ENCODE measurements at regions not wholly inside any gene's neighbourhood (a gene's known extent, or its start where the extent isn't known, plus 50 kb on each side); places are given as distances from the start of the nearest gene placed in this dataset.
"Not testable (repeated sequence)": the region's sequence is repeated elsewhere in the genome, so short reads cannot be mapped to it uniquely, and the experiment has no call there.

DNA sequence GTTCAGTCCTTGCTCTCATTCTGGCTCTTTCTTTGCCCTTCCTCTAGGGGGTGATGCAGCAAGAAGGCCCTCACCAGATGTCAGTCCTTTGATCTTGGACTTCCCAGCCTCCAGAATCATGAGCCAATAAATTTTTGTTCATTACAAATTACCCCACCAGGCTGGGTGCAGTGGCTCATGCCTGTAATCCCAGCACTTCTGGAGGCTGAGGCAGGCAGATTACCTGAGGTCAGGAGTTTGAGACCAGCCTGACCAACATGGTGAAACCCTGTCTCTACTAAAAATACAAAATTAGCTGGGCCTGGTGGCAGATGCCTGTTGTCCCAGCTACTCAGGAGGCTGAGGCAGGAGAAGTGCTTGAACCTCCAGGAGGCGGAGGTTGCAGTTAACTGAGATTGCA, 106.3 kb upstream of the TRPM1 start:
- not testable (repeated sequence) for H3F3A ChIP-seq (ENCODE audit: insufficient read depth, low read length); H3K9me2 ChIP-seq (ENCODE audit: low read depth, low read length); H3K36me3 ChIP-seq (ENCODE audit: insufficient read depth, low read length); H3K9ac ChIP-seq (ENCODE audit: low read length); H3K4me3 ChIP-seq (ENCODE audit: low read depth, low read length, poor library complexity, severe bottlenecking); H3K79me2 ChIP-seq (ENCODE audit: insufficient read depth, low read length); H3K4me2 ChIP-seq (ENCODE audit: low read length); H3K27ac ChIP-seq (ENCODE audit: low read depth, low read length, poor library complexity, severe bottlenecking); H2AFZ ChIP-seq (ENCODE audit: low read length); H4K20me1 ChIP-seq (ENCODE audit: insufficient read depth, low read length); H3K27me3 ChIP-seq (ENCODE audit: insufficient read depth, low read length); H3K9me3 ChIP-seq (ENCODE audit: low read length)
- H3K4me1 ChIP-seq (ENCODE audit: insufficient read depth, low read length, severe bottlenecking), result peaks cover 29% of the 10 kb centered on the region
- TF ChIP-seq, protein P1, sequence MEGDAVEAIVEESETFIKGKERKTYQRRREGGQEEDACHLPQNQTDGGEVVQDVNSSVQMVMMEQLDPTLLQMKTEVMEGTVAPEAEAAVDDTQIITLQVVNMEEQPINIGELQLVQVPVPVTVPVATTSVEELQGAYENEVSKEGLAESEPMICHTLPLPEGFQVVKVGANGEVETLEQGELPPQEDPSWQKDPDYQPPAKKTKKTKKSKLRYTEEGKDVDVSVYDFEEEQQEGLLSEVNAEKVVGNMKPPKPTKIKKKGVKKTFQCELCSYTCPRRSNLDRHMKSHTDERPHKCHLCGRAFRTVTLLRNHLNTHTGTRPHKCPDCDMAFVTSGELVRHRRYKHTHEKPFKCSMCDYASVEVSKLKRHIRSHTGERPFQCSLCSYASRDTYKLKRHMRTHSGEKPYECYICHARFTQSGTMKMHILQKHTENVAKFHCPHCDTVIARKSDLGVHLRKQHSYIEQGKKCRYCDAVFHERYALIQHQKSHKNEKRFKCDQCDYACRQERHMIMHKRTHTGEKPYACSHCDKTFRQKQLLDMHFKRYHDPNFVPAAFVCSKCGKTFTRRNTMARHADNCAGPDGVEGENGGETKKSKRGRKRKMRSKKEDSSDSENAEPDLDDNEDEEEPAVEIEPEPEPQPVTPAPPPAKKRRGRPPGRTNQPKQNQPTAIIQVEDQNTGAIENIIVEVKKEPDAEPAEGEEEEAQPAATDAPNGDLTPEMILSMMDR (IDR thresholded peaks at IDR 0.05; ENCODE audit: low read length), result peak; percentile 26; the same call in 1 of the 2 replicates

DNA sequence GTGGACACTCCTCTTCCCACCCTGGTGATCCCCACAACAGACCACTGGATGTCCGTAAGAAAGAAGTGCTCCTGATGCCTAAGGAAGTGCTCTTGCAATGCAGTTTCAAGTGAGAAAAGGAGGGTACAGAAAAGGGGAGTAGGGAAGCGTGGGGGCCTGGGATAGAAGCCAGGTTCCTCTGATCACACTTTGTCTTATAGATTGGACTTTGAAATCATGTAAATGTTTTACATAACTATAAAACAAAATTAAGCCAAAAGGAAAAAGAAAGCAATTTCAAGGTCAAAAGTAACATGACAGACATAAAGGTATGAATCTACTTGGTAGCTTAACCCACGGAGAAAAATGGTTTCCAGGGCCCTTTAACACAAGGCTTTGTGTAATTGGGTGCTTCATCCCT, 107.3 kb upstream of the TRPM1 start:
- Histone ChIP-seq H3K27ac (ENCODE audit: low read depth, low read length, poor library complexity, severe bottlenecking) (peak overlapping the region; percentile 7), H3K36me3 (ENCODE audit: insufficient read depth, low read length) (peaks cover 9% of the 10 kb centered on the region; the same call in 1 of the 2 replicates), H3K9me2 (ENCODE audit: low read depth, low read length) (no peaks in the 10 kb centered on the region), H3K9me3 (ENCODE audit: low read length) (peaks cover 6% of the 10 kb centered on the region), H3K4me3 (ENCODE audit: low read depth, low read length, poor library complexity, severe bottlenecking) (no peak overlapping the region), H4K20me1 (ENCODE audit: insufficient read depth, low read length) (no peaks in the 10 kb centered on the region), H3K4me2 (ENCODE audit: low read length) (no peak overlapping the region), H3K79me2 (ENCODE audit: insufficient read depth, low read length) (no peaks in the 10 kb centered on the region), H3K4me1 (ENCODE audit: insufficient read depth, low read length, severe bottlenecking) (peaks cover 19% of the 10 kb centered on the region), H2AFZ (ENCODE audit: low read length) (no peak overlapping the region), H3K27me3 (ENCODE audit: insufficient read depth, low read length) (no peaks in the 10 kb centered on the region), H3K9ac (ENCODE audit: low read length) (no peak overlapping the region), H3F3A (ENCODE audit: insufficient read depth, low read length) (no peaks in the 10 kb centered on the region)
- TF ChIP-seq, protein P1 (IDR thresholded peaks at IDR 0.05; ENCODE audit: low read length), result no peak
- no peak for TF ChIP-seq EZH2 (IDR thresholded peaks at IDR 0.05; ENCODE audit: borderline replicate concordance, low read length)

DNA sequence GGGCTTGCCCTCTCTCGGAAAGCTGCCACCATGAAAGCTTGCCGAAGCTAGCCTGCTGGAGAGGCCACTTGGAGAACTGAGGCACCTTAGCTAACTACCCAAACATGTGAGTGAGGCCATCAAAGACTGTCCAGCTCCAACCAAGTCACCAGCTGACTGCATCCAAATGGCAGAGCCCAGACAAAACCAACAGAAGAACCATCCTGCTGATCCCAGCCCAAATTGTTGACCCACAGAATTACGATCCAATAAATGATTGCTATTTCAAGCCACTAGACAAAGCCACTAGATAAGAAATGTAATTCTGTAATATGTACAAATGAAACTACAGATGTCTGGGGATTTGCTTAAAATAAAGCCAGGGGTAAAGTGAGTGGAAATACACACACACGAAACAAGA, 109.8 kb upstream of the TRPM1 start:
- Histone ChIP-seq H3K9me3 (ENCODE audit: low read length) (peaks cover 6% of the 10 kb centered on the region), H3K4me1 (ENCODE audit: insufficient read depth, low read length, severe bottlenecking) (peaks cover 17% of the 10 kb centered on the region), H3K36me3 (ENCODE audit: insufficient read depth, low read length) (peaks cover 9% of the 10 kb centered on the region; the same call in 1 of the 2 replicates), H3K79me2 (ENCODE audit: insufficient read depth, low read length) (no peaks in the 10 kb centered on the region), H3K9me2 (ENCODE audit: low read depth, low read length) (no peaks in the 10 kb centered on the region), H2AFZ (ENCODE audit: low read length) (no peak overlapping the region), H4K20me1 (ENCODE audit: insufficient read depth, low read length) (no peaks in the 10 kb centered on the region), H3F3A (ENCODE audit: insufficient read depth, low read length) (no peaks in the 10 kb centered on the region), H3K27ac (ENCODE audit: low read depth, low read length, poor library complexity, severe bottlenecking) (no peak overlapping the region), H3K4me2 (ENCODE audit: low read length) (no peak overlapping the region), H3K4me3 (ENCODE audit: low read depth, low read length, poor library complexity, severe bottlenecking) (no peak overlapping the region), H3K27me3 (ENCODE audit: insufficient read depth, low read length) (no peaks in the 10 kb centered on the region), H3K9ac (ENCODE audit: low read length) (no peak overlapping the region)
- TF ChIP-seq, protein P1 (IDR thresholded peaks at IDR 0.05; ENCODE audit: low read length), result no peak
- no peak for TF ChIP-seq EZH2 (IDR thresholded peaks at IDR 0.05; ENCODE audit: borderline replicate concordance, low read length)

Measured in OCI-LY1 (cell line).